Mammary epithelial cell (primary cell): ENCODE measurements at regions not wholly inside any gene's neighbourhood (a gene's known extent, or its start where the extent isn't known, plus 50 kb on each side); places are given as distances from the start of the nearest gene placed in this dataset.

Experiments
- EZH2 ChIP-seq: IDR thresholded peaks from 2 replicates; pipeline ENCODE4 v1.6.1; 2012; ENCODE audit warnings: low read length, inconsistent platforms, borderline replicate concordance
- TF ChIP-seq, protein P1 (sequence below), 2 donors: IDR thresholded peaks in 1 of 2; conservative IDR thresholded peaks in 1 of 2; 2 replicates each; pipeline ENCODE4 v1.5.1; 2011 to 2012; ENCODE audit warnings: inconsistent platforms in 2 of 2, low read length in 2 of 2, mild to moderate bottlenecking in 2 of 2, control low read depth in 1 of 2, low read depth in 1 of 2; ENCODE audit not compliant: insufficient read depth in 1 of 2; ENCODE audit errors: extremely low read depth in 1 of 2

DNA sequence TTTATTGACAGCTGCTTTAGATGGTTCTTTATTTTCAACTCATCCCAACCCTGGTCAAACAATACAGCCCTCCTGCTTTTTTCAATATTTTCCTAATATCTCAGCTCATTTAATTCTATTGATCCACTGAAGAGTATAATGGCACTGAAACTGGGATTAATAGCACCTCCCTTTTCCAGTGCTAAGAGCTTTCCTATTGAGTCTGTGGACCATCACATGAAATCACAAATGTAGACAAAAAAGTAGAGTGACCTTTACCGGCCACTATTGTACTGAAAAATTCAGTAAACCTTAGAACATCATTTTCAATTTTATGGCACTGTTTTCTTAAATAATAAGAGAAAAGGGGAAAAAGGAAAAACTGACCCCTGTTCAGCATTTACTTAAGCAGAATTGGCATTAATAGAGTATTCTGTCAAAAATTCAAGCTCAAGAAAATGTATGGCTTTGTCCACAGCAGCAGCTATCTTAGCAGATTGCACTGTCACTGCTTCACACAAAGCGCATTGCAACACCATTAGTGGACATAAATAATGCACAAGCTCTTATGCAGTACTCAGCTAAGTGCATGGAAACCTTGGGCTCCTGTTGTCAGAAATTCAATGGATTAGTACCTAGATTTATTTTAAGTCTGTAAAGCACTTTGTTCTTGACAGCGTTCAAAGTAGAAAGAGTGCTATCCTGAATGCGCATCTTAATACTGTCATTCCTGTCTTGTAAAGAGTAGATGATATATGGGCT lies 851.0 kb upstream of the KLHL1 start:
- TF ChIP-seq EZH2: no peak
- TF ChIP-seq, protein P1, sequence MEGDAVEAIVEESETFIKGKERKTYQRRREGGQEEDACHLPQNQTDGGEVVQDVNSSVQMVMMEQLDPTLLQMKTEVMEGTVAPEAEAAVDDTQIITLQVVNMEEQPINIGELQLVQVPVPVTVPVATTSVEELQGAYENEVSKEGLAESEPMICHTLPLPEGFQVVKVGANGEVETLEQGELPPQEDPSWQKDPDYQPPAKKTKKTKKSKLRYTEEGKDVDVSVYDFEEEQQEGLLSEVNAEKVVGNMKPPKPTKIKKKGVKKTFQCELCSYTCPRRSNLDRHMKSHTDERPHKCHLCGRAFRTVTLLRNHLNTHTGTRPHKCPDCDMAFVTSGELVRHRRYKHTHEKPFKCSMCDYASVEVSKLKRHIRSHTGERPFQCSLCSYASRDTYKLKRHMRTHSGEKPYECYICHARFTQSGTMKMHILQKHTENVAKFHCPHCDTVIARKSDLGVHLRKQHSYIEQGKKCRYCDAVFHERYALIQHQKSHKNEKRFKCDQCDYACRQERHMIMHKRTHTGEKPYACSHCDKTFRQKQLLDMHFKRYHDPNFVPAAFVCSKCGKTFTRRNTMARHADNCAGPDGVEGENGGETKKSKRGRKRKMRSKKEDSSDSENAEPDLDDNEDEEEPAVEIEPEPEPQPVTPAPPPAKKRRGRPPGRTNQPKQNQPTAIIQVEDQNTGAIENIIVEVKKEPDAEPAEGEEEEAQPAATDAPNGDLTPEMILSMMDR (conservative IDR thresholded peaks at IDR 0.05 in 1 of 2, IDR thresholded peaks at IDR 0.05 in 1 of 2; ENCODE audit: extremely low read depth in 1 of 2, insufficient read depth in 1 of 2, low read depth in 1 of 2, low read length in 2 of 2): no peak
